ENCODE measurements at regions not wholly inside any gene's neighbourhood (a gene's known extent, or its start where the extent isn't known, plus 50 kb on each side); places are given as distances from the start of the nearest gene placed in this dataset.

GRCh38 chr2:9089831-9090230 lies 86.3 kb upstream of the MBOAT2 start:
- POLR2A ChIA-PET: no interaction called here
- CTCF ChIA-PET: interaction anchor here (0.5 kb wide), 1 partner anchor 252 kb away, joined by 3 read pairs; the partner anchor contains the start of gene KIDINS220

DNA sequence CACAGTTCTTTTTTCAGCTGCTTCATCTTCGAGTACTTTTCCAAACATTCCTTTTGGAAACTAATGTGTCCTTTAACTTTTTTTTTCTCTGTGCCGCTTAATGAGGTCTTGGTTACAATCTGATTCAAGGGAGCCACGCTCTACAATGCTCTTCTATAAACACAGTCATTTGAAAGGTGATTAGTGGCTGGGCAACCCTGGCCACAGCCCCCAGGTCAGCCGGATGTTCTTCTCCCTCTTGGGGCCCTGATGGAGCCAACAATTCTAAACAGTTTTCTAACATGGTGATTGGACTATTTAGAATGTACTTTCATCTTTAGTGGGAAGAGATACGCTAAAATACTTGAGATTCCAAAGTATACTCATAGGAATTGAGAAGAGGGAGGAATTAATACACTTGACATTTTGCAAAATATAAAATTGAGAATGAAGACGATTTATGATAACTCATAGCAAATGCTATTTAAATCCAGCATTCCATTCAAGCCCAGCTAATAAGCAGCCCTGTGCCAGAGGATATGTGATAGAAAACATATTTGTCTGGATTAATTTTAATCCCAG lies 83.7 kb upstream of the MBOAT2 start:
- CTCF ChIA-PET: no interaction called here
- POLR2A ChIA-PET: no interaction called here

- ChIA-PET CTCF (no interaction called here), POLR2A (no interaction called here)
Observed at GRCh38 chr2:9086465-9086864, 83.0 kb upstream of the MBOAT2 start.

DNA sequence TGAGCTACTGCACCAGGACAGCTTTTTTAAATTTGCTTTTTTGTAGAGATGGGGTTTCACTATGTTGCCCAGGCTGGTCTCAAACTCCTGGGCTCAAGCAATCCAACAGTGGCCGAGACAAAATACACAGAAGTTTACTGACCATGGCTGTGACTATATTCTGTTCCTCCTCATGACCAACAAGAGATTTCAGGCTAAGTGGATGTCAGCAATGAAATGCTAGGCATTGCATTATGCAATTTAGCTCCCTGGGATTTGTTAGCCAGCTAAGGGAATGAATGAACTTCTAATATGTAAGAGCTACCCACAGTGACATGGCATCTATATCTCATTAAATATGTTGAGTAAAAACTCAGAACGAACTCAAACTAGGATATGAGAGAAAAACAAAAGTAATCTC lies 81.9 kb upstream of the MBOAT2 start:
- CTCF ChIA-PET: no interaction called here

DNA sequence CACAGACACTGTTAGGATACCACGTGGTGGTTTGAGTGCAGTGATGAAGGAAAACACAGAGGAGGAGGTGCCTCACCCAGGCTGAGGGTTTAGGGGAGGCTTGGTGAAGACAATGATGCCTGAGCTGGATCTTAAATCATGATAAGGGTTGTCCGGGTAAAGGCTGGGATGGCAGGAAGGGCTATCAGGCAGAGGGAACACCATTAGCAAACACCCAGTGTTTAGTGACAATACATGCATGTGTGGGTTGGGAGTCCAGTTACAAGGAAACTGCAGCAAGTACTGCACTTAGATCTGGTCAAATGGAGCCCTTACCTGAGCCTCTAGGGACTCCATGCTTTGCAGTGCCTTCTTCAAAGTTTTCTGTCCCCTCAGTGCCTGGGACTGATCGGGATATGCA lies 79.8 kb upstream of the MBOAT2 start:
- CTCF ChIA-PET: no interaction called here
- POLR2A ChIA-PET: no interaction called here

More for the DNA sequence above, 81.9 kb upstream of the MBOAT2 start:
- POLR2A ChIA-PET: no interaction called here

DNA sequence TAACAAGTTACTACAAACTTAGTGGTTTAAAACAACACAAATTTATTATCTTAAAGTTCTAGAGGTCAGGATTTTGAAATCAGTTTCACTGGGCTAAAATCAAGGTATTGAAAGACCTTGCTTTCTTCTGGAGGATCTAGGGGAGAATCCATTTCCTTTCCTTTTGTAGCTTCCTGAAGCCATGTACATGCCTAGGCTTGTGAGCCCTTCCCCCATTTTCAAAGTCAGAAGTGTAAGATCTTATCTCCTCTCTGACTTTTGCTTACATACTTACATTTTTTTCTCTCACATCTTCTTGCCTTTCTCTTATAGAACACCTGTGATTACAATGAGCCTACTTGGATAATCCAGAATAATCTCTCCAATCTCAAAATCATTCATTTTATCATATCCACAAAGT lies 78.7 kb upstream of the MBOAT2 start:
- POLR2A ChIA-PET: no interaction called here
- CTCF ChIA-PET: no interaction called here

- POLR2A ChIA-PET: no interaction called here
- CTCF ChIA-PET: no interaction called here
Observed at GRCh38 chr2:9081750-9082149, 78.3 kb upstream of the MBOAT2 start.

GRCh38 chr2:9078405-9078804 lies 74.9 kb upstream of the MBOAT2 start:
- CTCF ChIA-PET: no interaction called here
- POLR2A ChIA-PET: no interaction called here

DNA sequence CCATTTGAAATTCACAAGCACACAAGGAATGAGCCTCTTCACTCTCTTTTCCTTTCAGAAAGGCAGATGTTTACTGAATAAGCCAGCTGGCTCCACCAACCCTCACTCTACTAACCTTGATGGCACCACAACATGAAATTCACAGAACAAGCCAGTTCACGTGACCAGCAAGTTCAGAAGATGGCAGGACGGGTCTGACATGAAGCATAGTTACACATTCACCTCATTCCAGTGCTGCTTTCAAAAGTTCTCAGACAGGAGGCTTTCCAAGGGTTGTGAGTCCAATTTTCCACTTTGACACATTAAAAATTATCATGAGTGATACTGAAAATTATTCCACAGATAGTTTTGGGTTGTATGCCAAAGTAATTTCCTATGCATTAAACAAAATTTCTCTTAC lies 74.2 kb upstream of the MBOAT2 start:
- CTCF ChIA-PET: no interaction called here

GRCh38 chr2:9076755-9077154 lies 73.3 kb upstream of the MBOAT2 start:
- CTCF ChIA-PET: no interaction called here

More for the DNA sequence above, 74.2 kb upstream of the MBOAT2 start:
- POLR2A ChIA-PET: no interaction called here

DNA sequence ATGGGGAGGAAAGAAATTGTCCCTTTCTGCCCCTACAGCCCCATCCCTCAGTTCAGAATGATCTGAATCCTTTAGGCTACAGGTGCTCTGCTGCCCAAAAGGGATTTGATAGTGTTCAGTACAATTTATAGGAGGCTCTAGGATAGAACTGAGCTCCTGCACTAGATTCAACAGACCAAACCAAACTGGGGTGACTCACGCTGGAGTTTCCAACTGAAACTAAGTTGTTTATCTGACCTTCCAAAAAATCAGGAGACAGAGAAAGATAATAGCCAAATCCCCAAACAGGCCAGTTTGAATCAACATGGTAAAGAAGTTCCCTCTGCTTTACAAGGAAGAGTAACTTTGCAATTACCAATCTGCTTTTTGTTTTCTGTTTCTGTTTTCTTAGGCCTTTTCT lies 72.7 kb upstream of the MBOAT2 start:
- ChIA-PET POLR2A (no interaction called here), CTCF (no interaction called here)

More at GRCh38 chr2:9076755-9077154, 73.3 kb upstream of the MBOAT2 start:
- POLR2A ChIA-PET: no interaction called here

DNA sequence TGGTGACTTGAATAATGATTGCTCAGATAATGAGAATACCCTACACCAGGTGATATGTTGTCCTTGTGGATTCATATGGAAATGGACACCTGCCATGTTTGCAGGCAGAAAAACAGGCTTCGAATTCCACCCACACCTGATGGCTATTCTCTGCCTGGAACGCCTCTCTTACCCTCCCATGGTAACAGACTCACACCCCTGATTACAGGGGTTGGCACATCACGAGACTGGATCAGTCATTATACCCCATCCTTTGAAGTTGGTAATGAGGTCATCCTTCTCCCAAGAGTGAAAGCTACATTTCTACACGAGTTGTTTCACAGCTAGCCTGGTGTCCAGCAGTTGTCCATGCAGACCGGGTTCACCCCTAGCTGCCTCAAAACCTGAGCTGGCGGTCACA lies 71.4 kb upstream of the MBOAT2 start:
- CTCF ChIA-PET: no interaction called here
- POLR2A ChIA-PET: no interaction called here

DNA sequence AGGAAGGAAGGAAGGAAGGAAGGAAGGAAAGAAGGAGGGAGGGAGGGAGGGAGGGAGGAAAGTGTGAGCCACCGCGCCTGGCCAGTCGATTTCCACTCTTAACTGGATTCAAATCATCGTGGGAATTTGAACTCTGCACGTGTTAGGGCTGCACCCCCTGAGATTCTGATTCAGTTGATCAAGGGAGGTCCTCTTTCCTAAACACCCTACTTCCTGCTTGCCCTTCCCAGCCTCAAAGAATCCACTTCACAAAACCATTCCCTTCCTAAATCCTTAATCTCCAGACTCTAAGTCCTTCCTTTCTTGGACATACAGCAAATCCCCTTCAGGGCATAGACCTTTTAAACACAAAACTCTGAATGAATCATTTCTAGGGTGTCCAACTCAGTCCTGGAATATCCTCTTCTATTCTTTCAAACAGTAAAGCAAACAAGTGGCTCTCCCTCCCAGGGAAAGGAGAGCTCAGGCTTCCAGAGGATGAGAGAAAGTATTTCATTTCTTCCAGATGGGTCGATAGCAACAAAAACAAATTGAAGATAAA lies 68.2 kb upstream of the MBOAT2 start:
- CTCF ChIA-PET: no interaction called here
- POLR2A ChIA-PET: no interaction called here

- CTCF ChIA-PET: interaction anchor here (0.6 kb wide), 1 partner anchor 1401 kb away, joined by 3 read pairs; no protein-coding TSS in a partner anchor
- POLR2A ChIA-PET: no interaction called here
Observed at GRCh38 chr2:9071032-9071431, 67.5 kb upstream of the MBOAT2 start.

DNA sequence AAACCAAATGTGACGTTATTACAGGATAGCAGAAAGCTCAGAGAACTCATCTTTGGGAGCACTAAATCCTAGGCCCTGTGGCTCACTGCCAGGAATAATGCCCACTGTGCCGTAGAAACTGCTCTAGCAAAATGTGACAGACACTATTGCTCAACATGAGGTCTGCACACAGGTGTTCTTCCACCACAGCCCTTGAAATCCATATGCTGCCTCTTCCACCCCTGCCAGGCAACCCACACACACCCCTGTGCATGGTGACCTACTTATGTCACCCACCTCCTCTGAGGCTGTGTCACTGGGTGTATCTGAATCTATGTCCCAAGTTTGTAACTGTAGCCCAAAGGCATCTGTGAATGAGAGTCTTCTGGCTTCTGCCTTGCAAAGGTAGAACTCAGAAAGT lies 66.1 kb upstream of the MBOAT2 start:
- ChIA-PET POLR2A (no interaction called here), CTCF (no interaction called here)

- ChIA-PET POLR2A (no interaction called here), CTCF (no interaction called here)
Observed at GRCh38 chr2:9065901-9066300, 62.4 kb upstream of the MBOAT2 start.

- ChIA-PET CTCF (no interaction called here), POLR2A (no interaction called here)
Observed at GRCh38 chr2:9063023-9063606, 59.6 kb upstream of the MBOAT2 start.

DNA sequence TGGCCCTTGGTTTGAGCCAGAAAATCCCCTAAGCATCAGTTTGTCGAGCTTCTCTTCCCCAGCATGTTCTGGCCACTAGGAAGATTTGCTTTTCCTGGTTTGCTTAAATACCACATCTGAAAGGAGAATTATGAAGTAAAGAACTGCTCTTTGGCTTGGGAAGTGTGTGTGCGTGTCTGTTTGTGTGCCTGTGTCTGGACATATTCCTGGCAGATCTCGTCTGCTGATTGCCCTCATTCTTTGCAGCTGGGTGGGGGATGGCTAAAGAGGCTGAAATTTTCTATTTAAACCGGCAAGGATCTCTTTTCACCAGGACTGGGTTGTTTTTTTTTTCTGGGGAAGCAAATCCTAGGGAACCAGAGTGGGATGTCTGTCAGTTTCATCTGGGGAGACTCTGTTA lies 57.3 kb upstream of the MBOAT2 start:
- ChIA-PET CTCF (no interaction called here), POLR2A (no interaction called here)

- ChIA-PET CTCF (no interaction called here), POLR2A (no interaction called here)
Observed at GRCh38 chr2:9057939-9058761, 54.7 kb upstream of the MBOAT2 start.

DNA sequence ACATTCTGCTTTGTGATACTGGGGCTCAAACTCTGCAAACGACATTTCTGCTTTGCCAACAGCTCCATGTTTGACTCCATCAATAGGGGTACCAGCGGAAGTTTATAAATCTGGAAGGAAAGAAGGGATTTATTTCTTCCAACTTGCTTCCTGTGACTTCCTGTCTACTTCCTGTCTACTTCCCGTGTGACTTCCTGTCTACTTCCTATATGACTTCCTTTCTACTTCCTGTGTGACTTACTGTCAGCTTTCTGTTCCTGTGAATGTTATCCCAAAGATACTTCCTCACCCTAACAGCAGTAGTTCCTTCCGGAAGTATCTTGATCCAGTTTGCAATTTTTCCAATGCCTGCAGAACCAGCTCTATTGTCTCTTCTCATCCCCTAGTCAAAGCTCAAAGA lies 52.0 kb upstream of the MBOAT2 start:
- ChIA-PET POLR2A (no interaction called here), CTCF (no interaction called here)

GRCh38 chr2:9053534-9053931 lies 50.0 kb upstream of the MBOAT2 start:
- ChIA-PET POLR2A (no interaction called here), CTCF (interaction anchor here (0.6 kb wide), 1 partner anchor 106 kb away, joined by 3 read pairs; no protein-coding TSS in a partner anchor)

Data from activated CD8-positive, alpha-beta memory T cell treated with anti-CD3 and anti-CD28 coated beads for 36 hours (primary cell).